Liver (tissue), 8 donors: ENCODE measurements at regions not wholly inside any gene's neighbourhood (a gene's known extent, or its start where the extent isn't known, plus 50 kb on each side); places are given as distances from the start of the nearest gene placed in this dataset.

ENCODE experiments used
- DNase-seq: peaks from one replicate; pipeline ENCODE4 v3.0.0-alpha.2; 2017; ENCODE audit warnings: low spot score
- H3K27ac ChIP-seq, 2 donors: one replicate each; pipeline ENCODE4 v1.7.0; 2013; ENCODE audit warnings: inconsistent platforms in 2 of 2, low read length in 2 of 2, control low read depth in 1 of 2, low read depth in 1 of 2, mild to moderate bottlenecking in 1 of 2
- H3K27me3 ChIP-seq, 4 donors: one replicate each; pipeline versions ENCODE4 v1.6.1 to v1.7.0; 2013; ENCODE audit warnings: low read length in 3 of 4, inconsistent platforms in 1 of 4, mild to moderate bottlenecking in 1 of 4, moderate library complexity in 1 of 4; ENCODE audit not compliant: control insufficient read depth in 4 of 4, insufficient read depth in 4 of 4
- H3K36me3 ChIP-seq, 4 donors: one replicate each; pipeline versions ENCODE4 v1.6.1 to v1.7.0; 2013; ENCODE audit warnings: low read length in 3 of 4, mild to moderate bottlenecking in 3 of 4, low read depth in 1 of 4, moderate library complexity in 1 of 4; ENCODE audit not compliant: control insufficient read depth in 4 of 4, insufficient read depth in 3 of 4
- H3K4me1 ChIP-seq, 4 donors: one replicate each; pipeline versions ENCODE4 v1.6.1 to v1.7.0; 2013; ENCODE audit warnings: low read length in 3 of 4, mild to moderate bottlenecking in 3 of 4, moderate library complexity in 1 of 4; ENCODE audit not compliant: control insufficient read depth in 4 of 4, insufficient read depth in 4 of 4
- H3K4me3 ChIP-seq, 3 donors: one replicate each; pipeline versions ENCODE4 v1.6.1 to v1.7.0; 2013; ENCODE audit warnings: low read length in 3 of 3, control low read depth in 1 of 3, low read depth in 1 of 3, mild to moderate bottlenecking in 1 of 3
- H3K9ac ChIP-seq, 2 donors: one replicate each; pipeline ENCODE4 v1.7.0; 2013; ENCODE audit warnings: low read length in 2 of 2, mild to moderate bottlenecking in 2 of 2, moderate library complexity in 2 of 2, control low read depth in 1 of 2, low read depth in 1 of 2
- H3K9me3 ChIP-seq, 4 donors: one replicate each; pipeline versions ENCODE4 v1.6.1 to v1.7.0; 2013; ENCODE audit warnings: low read length in 3 of 4; ENCODE audit not compliant: control insufficient read depth in 4 of 4
- CTCF ChIP-seq: fragments of 150-350 bp; IDR thresholded peaks from 2 replicates; pipeline ENCODE4 v1.5.1; 2017; ENCODE audit warnings: improper control_type of control experiment, low read depth, low read length; ENCODE audit not compliant: missing input control
- EGR1 ChIP-seq, 2 donors: IDR thresholded peaks; 2 replicates each; pipeline ENCODE4 v1.6.1; 2016 to 2018; ENCODE audit warnings: antibody characterized with exemption in 2 of 2, low read depth in 2 of 2
- FOXA1 ChIP-seq: IDR thresholded peaks from 2 replicates; pipeline ENCODE4 v1.6.1; 2016; ENCODE audit warnings: antibody characterized with exemption
- FOXA2 ChIP-seq: IDR thresholded peaks from 2 replicates; pipeline ENCODE4 v1.6.1; 2016; ENCODE audit warnings: antibody characterized with exemption
- GABPA ChIP-seq, 2 donors: IDR thresholded peaks in 1 of 2; conservative IDR thresholded peaks in 1 of 2; 2 replicates each; pipeline ENCODE4 v1.6.1; 2016; ENCODE audit warnings: antibody characterized with exemption in 2 of 2, mild to moderate bottlenecking in 1 of 2, moderate library complexity in 1 of 2
- HNF4A ChIP-seq, 2 donors: conservative IDR thresholded peaks; 2 replicates each; pipeline ENCODE4 v1.6.1; 2016; ENCODE audit warnings: antibody characterized with exemption in 2 of 2, mild to moderate bottlenecking in 2 of 2
- HNF4G ChIP-seq: IDR thresholded peaks from 2 replicates; pipeline ENCODE4 v1.6.1; 2016; ENCODE audit warnings: antibody characterized with exemption
- NR2F2 ChIP-seq: IDR thresholded peaks from 2 replicates; pipeline ENCODE4 v1.6.1; 2016; ENCODE audit warnings: antibody characterized with exemption
- RAD21 ChIP-seq, 2 donors: IDR thresholded peaks; 2 replicates each; pipeline ENCODE4 v1.6.1; 2016; ENCODE audit warnings: antibody characterized with exemption in 2 of 2, mild to moderate bottlenecking in 2 of 2
- RXRA ChIP-seq, 2 donors: IDR thresholded peaks; 2 replicates each; pipeline ENCODE4 v1.6.1; 2017 to 2018; ENCODE audit warnings: antibody characterized with exemption in 2 of 2, mild to moderate bottlenecking in 1 of 2
- SP1 ChIP-seq: IDR thresholded peaks from 2 replicates; pipeline ENCODE4 v1.6.1; 2018; ENCODE audit warnings: antibody characterized with exemption, mild to moderate bottlenecking
- TAF1 ChIP-seq: conservative IDR thresholded peaks from 2 replicates; pipeline ENCODE4 v1.6.1; 2016; ENCODE audit warnings: antibody characterized with exemption, mild to moderate bottlenecking
- YY1 ChIP-seq: IDR thresholded peaks from 2 replicates; pipeline ENCODE4 v1.6.1; 2016; ENCODE audit warnings: antibody characterized with exemption, mild to moderate bottlenecking
- ZBTB33 ChIP-seq: IDR thresholded peaks from 2 replicates; pipeline ENCODE4 v1.6.1; 2016; ENCODE audit warnings: antibody characterized with exemption
- WGBS: extraction: QIAGEN DNeasy Blood & Tissue Kit; methylation state at CpG from one replicate; pipeline ENCODE4 v1.1.7; 2013; 5-methylcytosine and 5-hydroxymethylcytosine counted together
- TF ChIP-seq, protein P1 (sequence below): IDR thresholded peaks from 2 replicates; pipeline ENCODE4 v1.6.1; 2016; ENCODE audit warnings: antibody characterized with exemption
- donor health status: healthy.
- donor health status: healthy.
- donor health status: healthy.
- donor health status: healthy.
- donor health status: healthy.

GRCh38 chr20:56833427-56833826 is 204.3 kb downstream of the TFAP2C start:
- Histone ChIP-seq H3K4me1 (peaks cover 0 to 2% (median 0%) of the 10 kb centered on the region in 4 donors), H3K4me3 (no peak overlapping the region), H3K27me3 (peaks cover 0 to 7% (median 3%) of the 10 kb centered on the region in 4 donors)

GRCh38 chr20:56835829-56836550 is 206.9 kb downstream of the TFAP2C start:
- Histone ChIP-seq H3K27me3 (peaks cover 0 to 5% (median 0%) of the 10 kb centered on the region in 4 donors), H3K4me1 (peaks cover 0 to 2% (median 0%) of the 10 kb centered on the region in 4 donors), H3K4me3 (no peak overlapping the region), H3K27ac (no peak overlapping the region), H3K36me3 (no peaks in the 10 kb centered on the region), H3K9ac (no peak overlapping the region), H3K9me3 (no peaks in the 10 kb centered on the region)
- WGBS, result 39% methylated on average over 4 of the region's 4 CpGs
- TF ChIP-seq ZBTB33 (no peak), HNF4A (conservative IDR thresholded peaks at IDR 0.05) (peak in 1 of 2 donors; percentile 35), RXRA (IDR thresholded peaks at IDR 0.05) (peak in 1 of 2 donors; percentile 17)
- DNase-seq, result no peak

More at GRCh38 chr20:56833427-56833826, 204.3 kb downstream of the TFAP2C start:
- WGBS, result 52% methylated on average over 5 of the region's 5 CpGs
- no peak for DNase-seq
- Histone ChIP-seq H3K27ac (no peak overlapping the region), H3K9ac (no peak overlapping the region), H3K36me3 (no peaks in the 10 kb centered on the region), H3K9me3 (no peaks in the 10 kb centered on the region)
- TF ChIP-seq EGR1 (IDR thresholded peaks at IDR 0.05; ENCODE audit: low read depth in 2 of 2) (no peak), HNF4G (no peak), TAF1 (no peak), NR2F2 (no peak), YY1 (no peak), FOXA2 (no peak), SP1 (no peak), FOXA1 (no peak), ZBTB33 (no peak), CTCF (no peak), GABPA (IDR thresholded peaks at IDR 0.05 in 1 of 2, conservative IDR thresholded peaks at IDR 0.05 in 1 of 2) (no peak), RAD21 (IDR thresholded peaks at IDR 0.05) (no peak), HNF4A (conservative IDR thresholded peaks at IDR 0.05) (no peak)
- TF ChIP-seq, protein P1, sequence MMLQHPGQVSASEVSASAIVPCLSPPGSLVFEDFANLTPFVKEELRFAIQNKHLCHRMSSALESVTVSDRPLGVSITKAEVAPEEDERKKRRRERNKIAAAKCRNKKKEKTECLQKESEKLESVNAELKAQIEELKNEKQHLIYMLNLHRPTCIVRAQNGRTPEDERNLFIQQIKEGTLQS, result no peak
